A549 (cell line): ENCODE measurements at regions not wholly inside any gene's neighbourhood (a gene's known extent, or its start where the extent isn't known, plus 50 kb on each side); places are given as distances from the start of the nearest gene placed in this dataset.
"Not testable (repeated sequence)": the region's sequence is repeated elsewhere in the genome, so short reads cannot be mapped to it uniquely, and the experiment has no call there.

ENCODE experiments used
- ATAC-seq, 2 experiments: fragments of 200-7000 bp in 1 of 2; fragments of >200 bp in 1 of 2; cut with Nextera tagmentation in 1 of 2; cut with Tn5 transposase in 1 of 2; 3 replicates each; pipeline versions ENCODE4 v1.8.0 to v1.9.1; 2018 to 2020; ENCODE audit warnings: mild to moderate bottlenecking in 1 of 2, moderate library complexity in 1 of 2
- CTCF ChIA-PET: fragments of 300-600 bp; sonication (Branson Sonifier 250); formaldehyde crosslinking; extraction: SDS; loops from one replicate; lab custom pipeline; 2021; ENCODE audit warnings: antibody characterized with exemption, inconsistent platforms; lab: Yijun Ruan, JAX
- POLR2A ChIA-PET: fragments of 350-600 bp; formaldehyde crosslinking; extraction: SDS; loops from one replicate; lab custom pipeline; 2021; ENCODE audit warnings: antibody characterized with exemption, inconsistent platforms; lab: Yijun Ruan, JAX
- DNase-seq, 2 experiments: peaks; one replicate each; pipeline versions ENCODE4 v3.0.0 to v3.0.0-alpha.2; 2011 to 2016; ENCODE audit warnings: low read depth in 1 of 2, low spot score in 1 of 2
- FAIRE-seq: peaks from 2 replicates; lab custom pipeline; 2011; peaks lifted over from hg19 to GRCh38; lab: Jason Lieb, UNC
- H3K27ac ChIP-seq, 2 experiments: fragments of >200 bp; sonication (Bioruptor Twin); formaldehyde crosslinking; 3 replicates each; pipeline ENCODE4 v1.5.1; 2016 to 2017
- H3K4me1 ChIP-seq: fragments of >200 bp; sonication (Bioruptor Twin); formaldehyde crosslinking; 3 replicates; pipeline ENCODE4 v1.6.1; 2016
- H3K4me2 ChIP-seq: fragments of >200 bp; sonication (Bioruptor Twin); formaldehyde crosslinking; 3 replicates; pipeline ENCODE4 v1.6.1; 2016
- H3K4me3 ChIP-seq: fragments of >200 bp; sonication (Bioruptor Twin); formaldehyde crosslinking; 3 replicates; pipeline ENCODE4 v1.5.1; 2016
- H3K9me3 ChIP-seq: fragments of >200 bp; sonication (Bioruptor Twin); formaldehyde crosslinking; 3 replicates; pipeline ENCODE4 v1.6.1; 2016
- CBX2 ChIP-seq: fragments of 200-600 bp; sonication (generic); IDR thresholded peaks from 2 replicates; pipeline ENCODE4 v1.6.1; 2016; ENCODE audit warnings: low read depth, mild to moderate bottlenecking, borderline replicate concordance
- CBX8 ChIP-seq: fragments of 200-600 bp; sonication (generic); IDR thresholded peaks from 2 replicates; pipeline ENCODE4 v1.6.1; 2016
- CHD2 ChIP-seq: fragments of 150-350 bp; IDR thresholded peaks from 2 replicates; pipeline ENCODE4 v1.6.1; 2014; ENCODE audit warnings: low read length; ENCODE audit not compliant: partially characterized antibody
- CHD4 ChIP-seq: fragments of 200-600 bp; sonication (generic); IDR thresholded peaks from 2 replicates; pipeline ENCODE4 v1.6.1; 2016; ENCODE audit warnings: antibody characterized with exemption, mild to moderate bottlenecking, borderline replicate concordance
- EHMT2 ChIP-seq: fragments of 200-600 bp; sonication (generic); IDR thresholded peaks from 2 replicates; pipeline ENCODE4 v1.6.1; 2016; ENCODE audit warnings: antibody characterized with exemption, low read depth, mild to moderate bottlenecking, moderate library complexity
- GATA3 ChIP-seq: IDR thresholded peaks from 2 replicates; pipeline ENCODE4 v1.6.1; 2012; ENCODE audit warnings: borderline replicate concordance
- HES2 ChIP-seq: fragments of >200 bp; sonication (Bioruptor Twin); formaldehyde crosslinking; IDR thresholded peaks from 2 replicates; pipeline ENCODE4 v1.6.1; 2016
- HEYL ChIP-seq: fragments of 250-450 bp; sonication (Bioruptor Pico); IDR thresholded peaks from 2 replicates; pipeline ENCODE4 v1.8.0; 2021; ENCODE audit warnings: mild to moderate bottlenecking, moderate library complexity
- HOXB5 ChIP-seq: fragments of 250-450 bp; sonication (Bioruptor Pico); IDR thresholded peaks from 2 replicates; pipeline ENCODE4 v1.5.0; 2020; ENCODE audit warnings: mild to moderate bottlenecking, moderate library complexity
- JUNB ChIP-seq: fragments of >200 bp; sonication (Bioruptor Twin); formaldehyde crosslinking; IDR thresholded peaks from 2 replicates; pipeline ENCODE4 v1.6.1; 2016
- KDM1A ChIP-seq: fragments of 200-600 bp; sonication (generic); IDR thresholded peaks from 2 replicates; pipeline ENCODE4 v1.6.1; 2016; ENCODE audit warnings: low read depth, mild to moderate bottlenecking
- KDM5A ChIP-seq: fragments of 200-600 bp; sonication (generic); IDR thresholded peaks from 2 replicates; pipeline ENCODE4 v1.6.1; 2016; ENCODE audit warnings: antibody characterized with exemption, mild to moderate bottlenecking
- NR3C1 ChIP-seq: fragments of >200 bp; sonication (Bioruptor Twin); formaldehyde crosslinking; IDR thresholded peaks from 3 replicates; pipeline ENCODE4 v1.6.1; 2017
- POLR2A ChIP-seq: IDR thresholded peaks from 2 replicates; pipeline ENCODE4 v1.6.1; 2012; ENCODE audit warnings: mild to moderate bottlenecking, low read length
- RARB ChIP-seq: fragments of 250-450 bp; sonication (Bioruptor Pico); IDR thresholded peaks from 2 replicates; pipeline ENCODE4 v1.8.0; 2021; ENCODE audit warnings: mild to moderate bottlenecking, moderate library complexity
- RFX5 ChIP-seq: fragments of 450-650 bp; IDR thresholded peaks from 2 replicates; pipeline ENCODE4 v1.7.1; 2014; ENCODE audit warnings: antibody characterized with exemption, mild to moderate bottlenecking, moderate library complexity
- ZNF302 ChIP-seq: fragments of 250-450 bp; sonication (Bioruptor Pico); IDR thresholded peaks from 2 replicates; pipeline ENCODE4 v1.9.0; 2021; ENCODE audit warnings: inconsistent platforms, mild to moderate bottlenecking, moderate library complexity
- WGBS: methylation state at CpG from one replicate; pipeline ENCODE4 v1.1.6; 2017; ENCODE audit errors: missing lambda C conversion rate; 5-methylcytosine and 5-hydroxymethylcytosine counted together
- TF ChIP-seq, protein P1 (sequence below): fragments of 200-600 bp; sonication (generic); IDR thresholded peaks from 2 replicates; pipeline ENCODE4 v1.6.1; 2016; ENCODE audit warnings: antibody characterized with exemption, mild to moderate bottlenecking, moderate library complexity
- TF ChIP-seq, protein P2 (sequence below): fragments of >200 bp; sonication (Bioruptor Twin); formaldehyde crosslinking; IDR thresholded peaks from 3 replicates; pipeline ENCODE4 v1.5.1; 2016
- TF ChIP-seq, protein P3 (sequence below): fragments of 450-650 bp; IDR thresholded peaks from 2 replicates; pipeline ENCODE4 v1.6.1; 2014; ENCODE audit warnings: antibody characterized with exemption

DNA sequence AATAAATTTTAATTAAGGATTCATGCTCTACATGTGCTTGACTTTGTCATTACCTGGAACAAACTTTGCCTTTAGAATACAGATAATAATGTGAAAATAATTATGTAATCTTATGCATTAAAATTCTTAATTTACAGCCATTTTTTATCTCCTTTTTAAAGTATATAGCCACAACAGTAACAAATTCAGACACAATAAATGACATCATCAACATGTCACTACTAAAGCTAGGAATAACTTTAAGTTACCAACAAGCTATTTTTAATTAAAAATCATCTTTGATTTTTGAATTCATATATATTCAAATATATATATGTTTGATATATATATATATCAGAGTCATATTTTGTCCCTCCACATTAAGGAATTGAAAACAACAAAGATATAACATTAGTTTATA lies 107.7 kb downstream of the MAD2L1 start:
- CTCF ChIA-PET, result no interaction called here
- ATAC-seq, result no peak
- TF ChIP-seq KDM1A, result no peak
- TF ChIP-seq CBX8, result no peak
- TF ChIP-seq NR3C1, result no peak
- TF ChIP-seq CHD4, result no peak
- no peak overlapping the region for H3K4me2 ChIP-seq
- no peaks in the 10 kb centered on the region for H3K4me1 ChIP-seq
- H3K4me3 ChIP-seq, result no peak overlapping the region
- no peaks in the 10 kb centered on the region for H3K9me3 ChIP-seq
- no peak for DNase-seq
- POLR2A ChIA-PET, result no interaction called here
- no peak for FAIRE-seq
- H3K27ac ChIP-seq, result no peak overlapping the region

DNA sequence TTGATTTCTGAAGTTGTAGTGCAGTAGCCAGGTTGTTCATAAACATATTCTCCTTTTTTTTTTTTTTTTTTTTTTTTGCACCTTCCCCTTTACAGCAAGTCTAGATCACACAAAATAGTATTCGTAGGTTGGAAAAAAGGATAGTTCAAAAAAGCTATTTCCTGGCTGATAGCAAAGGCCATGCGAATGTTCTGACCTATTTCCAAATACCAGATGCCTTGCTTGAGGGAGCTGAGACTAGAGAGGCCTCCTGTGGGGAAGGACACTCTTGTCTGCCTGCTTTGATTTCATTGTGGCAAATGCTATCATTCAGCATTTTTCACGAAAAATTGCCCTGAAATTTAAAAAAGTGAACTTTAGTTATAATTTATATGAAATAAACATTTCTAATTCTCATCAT lies 111.4 kb downstream of the MAD2L1 start:
- no peak for ATAC-seq
- no peak overlapping the region for H3K27ac ChIP-seq

GRCh38 chr4:119954487-119954886 lies 112.2 kb downstream of the MAD2L1 start:
- H3K4me3 ChIP-seq, H3K27ac ChIP-seq, CTCF ChIA-PET, H3K4me1 ChIP-seq, H3K4me2 ChIP-seq, FAIRE-seq, DNase-seq, POLR2A ChIA-PET, H3K9me3 ChIP-seq, ATAC-seq: not testable (repeated sequence)
- WGBS, result 81% methylated on average over 7 of the region's 18 CpGs

More for the DNA sequence above, 111.4 kb downstream of the MAD2L1 start:
- TF ChIP-seq JUNB (no peak), KDM5A (no peak)
- H3K4me3 ChIP-seq, result no peak overlapping the region
- CTCF ChIA-PET, result no interaction called here
- POLR2A ChIA-PET, result no interaction called here
- DNase-seq (no peak), FAIRE-seq (no peak)
- no peak overlapping the region for H3K4me2 ChIP-seq
- no peaks in the 10 kb centered on the region for H3K9me3 ChIP-seq
- WGBS, result 29% methylated on average over 3 of the region's 3 CpGs
- no peaks in the 10 kb centered on the region for H3K4me1 ChIP-seq

DNA sequence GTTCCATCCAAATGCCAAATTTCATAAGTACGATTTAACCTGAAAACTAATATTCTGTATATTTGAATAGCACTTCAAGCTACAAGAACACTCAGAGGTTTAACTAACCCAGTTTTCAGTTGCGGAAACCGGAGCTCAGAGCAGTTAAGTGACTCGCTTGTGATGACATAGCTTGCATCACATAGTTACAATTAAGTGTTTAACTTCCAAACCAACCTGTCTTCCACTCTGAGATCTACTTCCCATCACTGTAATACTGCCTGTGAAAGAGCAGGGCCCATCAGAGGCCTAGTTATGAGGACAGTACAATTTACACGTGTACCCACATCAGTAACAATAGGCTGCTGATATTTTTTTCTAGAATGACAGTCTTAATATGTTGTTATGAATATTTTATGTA lies 120.3 kb downstream of the MAD2L1 start:
- CTCF ChIA-PET, result no interaction called here
- no peak for FAIRE-seq

DNA sequence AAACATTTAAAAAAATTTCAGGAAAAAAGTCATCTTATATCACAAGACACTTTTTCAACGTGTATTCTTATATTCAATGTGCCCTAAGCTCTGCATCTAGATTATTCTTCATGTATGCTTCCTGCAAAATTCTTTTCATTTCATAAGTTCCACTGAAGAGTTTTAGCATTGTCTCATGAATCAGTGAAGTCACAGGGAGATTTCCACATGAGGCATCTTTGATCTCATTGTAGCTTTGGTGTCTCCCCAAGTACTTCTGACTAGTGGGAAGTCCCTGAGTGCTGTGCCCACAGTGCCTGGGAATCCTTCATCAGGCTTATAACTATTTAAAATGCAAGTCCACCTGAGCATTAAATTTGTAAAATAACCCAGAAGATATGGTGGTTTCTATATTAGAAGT lies 123.8 kb downstream of the MAD2L1 start:
- 7% methylated on average over 1 of the region's 1 CpG for WGBS
- POLR2A ChIA-PET, result no interaction called here
- FAIRE-seq, result no peak
- no peaks in the 10 kb centered on the region for H3K9me3 ChIP-seq
- TF ChIP-seq RFX5, result no peak
- TF ChIP-seq, protein P1, sequence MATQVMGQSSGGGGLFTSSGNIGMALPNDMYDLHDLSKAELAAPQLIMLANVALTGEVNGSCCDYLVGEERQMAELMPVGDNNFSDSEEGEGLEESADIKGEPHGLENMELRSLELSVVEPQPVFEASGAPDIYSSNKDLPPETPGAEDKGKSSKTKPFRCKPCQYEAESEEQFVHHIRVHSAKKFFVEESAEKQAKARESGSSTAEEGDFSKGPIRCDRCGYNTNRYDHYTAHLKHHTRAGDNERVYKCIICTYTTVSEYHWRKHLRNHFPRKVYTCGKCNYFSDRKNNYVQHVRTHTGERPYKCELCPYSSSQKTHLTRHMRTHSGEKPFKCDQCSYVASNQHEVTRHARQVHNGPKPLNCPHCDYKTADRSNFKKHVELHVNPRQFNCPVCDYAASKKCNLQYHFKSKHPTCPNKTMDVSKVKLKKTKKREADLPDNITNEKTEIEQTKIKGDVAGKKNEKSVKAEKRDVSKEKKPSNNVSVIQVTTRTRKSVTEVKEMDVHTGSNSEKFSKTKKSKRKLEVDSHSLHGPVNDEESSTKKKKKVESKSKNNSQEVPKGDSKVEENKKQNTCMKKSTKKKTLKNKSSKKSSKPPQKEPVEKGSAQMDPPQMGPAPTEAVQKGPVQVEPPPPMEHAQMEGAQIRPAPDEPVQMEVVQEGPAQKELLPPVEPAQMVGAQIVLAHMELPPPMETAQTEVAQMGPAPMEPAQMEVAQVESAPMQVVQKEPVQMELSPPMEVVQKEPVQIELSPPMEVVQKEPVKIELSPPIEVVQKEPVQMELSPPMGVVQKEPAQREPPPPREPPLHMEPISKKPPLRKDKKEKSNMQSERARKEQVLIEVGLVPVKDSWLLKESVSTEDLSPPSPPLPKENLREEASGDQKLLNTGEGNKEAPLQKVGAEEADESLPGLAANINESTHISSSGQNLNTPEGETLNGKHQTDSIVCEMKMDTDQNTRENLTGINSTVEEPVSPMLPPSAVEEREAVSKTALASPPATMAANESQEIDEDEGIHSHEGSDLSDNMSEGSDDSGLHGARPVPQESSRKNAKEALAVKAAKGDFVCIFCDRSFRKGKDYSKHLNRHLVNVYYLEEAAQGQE, result no peak
- no peak for TF ChIP-seq CBX2
- no peak for TF ChIP-seq EHMT2
- no peak for TF ChIP-seq HEYL (CRISPR knock-in tag)
- TF ChIP-seq RARB, result no peak
- TF ChIP-seq, protein P2, sequence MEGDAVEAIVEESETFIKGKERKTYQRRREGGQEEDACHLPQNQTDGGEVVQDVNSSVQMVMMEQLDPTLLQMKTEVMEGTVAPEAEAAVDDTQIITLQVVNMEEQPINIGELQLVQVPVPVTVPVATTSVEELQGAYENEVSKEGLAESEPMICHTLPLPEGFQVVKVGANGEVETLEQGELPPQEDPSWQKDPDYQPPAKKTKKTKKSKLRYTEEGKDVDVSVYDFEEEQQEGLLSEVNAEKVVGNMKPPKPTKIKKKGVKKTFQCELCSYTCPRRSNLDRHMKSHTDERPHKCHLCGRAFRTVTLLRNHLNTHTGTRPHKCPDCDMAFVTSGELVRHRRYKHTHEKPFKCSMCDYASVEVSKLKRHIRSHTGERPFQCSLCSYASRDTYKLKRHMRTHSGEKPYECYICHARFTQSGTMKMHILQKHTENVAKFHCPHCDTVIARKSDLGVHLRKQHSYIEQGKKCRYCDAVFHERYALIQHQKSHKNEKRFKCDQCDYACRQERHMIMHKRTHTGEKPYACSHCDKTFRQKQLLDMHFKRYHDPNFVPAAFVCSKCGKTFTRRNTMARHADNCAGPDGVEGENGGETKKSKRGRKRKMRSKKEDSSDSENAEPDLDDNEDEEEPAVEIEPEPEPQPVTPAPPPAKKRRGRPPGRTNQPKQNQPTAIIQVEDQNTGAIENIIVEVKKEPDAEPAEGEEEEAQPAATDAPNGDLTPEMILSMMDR, result no peak
- no peak for TF ChIP-seq GATA3
- TF ChIP-seq JUNB, result no peak
- no peak for TF ChIP-seq HOXB5 (CRISPR knock-in tag)
- TF ChIP-seq, all 56 proteins: peak for 0
- no peak overlapping the region for H3K27ac ChIP-seq
- ATAC-seq (no peak), DNase-seq (no peak)
- no peak overlapping the region for H3K4me2 ChIP-seq
- no peak overlapping the region for H3K4me3 ChIP-seq
- CTCF ChIA-PET, result no interaction called here
- H3K4me1 ChIP-seq, result no peaks in the 10 kb centered on the region

More for the DNA sequence above, 120.3 kb downstream of the MAD2L1 start:
- DNase-seq (no peak), ATAC-seq (no peak)
- no peaks in the 10 kb centered on the region for H3K4me1 ChIP-seq
- TF ChIP-seq, protein P3, sequence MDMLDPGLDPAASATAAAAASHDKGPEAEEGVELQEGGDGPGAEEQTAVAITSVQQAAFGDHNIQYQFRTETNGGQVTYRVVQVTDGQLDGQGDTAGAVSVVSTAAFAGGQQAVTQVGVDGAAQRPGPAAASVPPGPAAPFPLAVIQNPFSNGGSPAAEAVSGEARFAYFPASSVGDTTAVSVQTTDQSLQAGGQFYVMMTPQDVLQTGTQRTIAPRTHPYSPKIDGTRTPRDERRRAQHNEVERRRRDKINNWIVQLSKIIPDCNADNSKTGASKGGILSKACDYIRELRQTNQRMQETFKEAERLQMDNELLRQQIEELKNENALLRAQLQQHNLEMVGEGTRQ, result no peak
- TF ChIP-seq HES2, result no peak
- TF ChIP-seq CHD2, result no peak
- TF ChIP-seq POLR2A, result no peak
- TF ChIP-seq ZNF302 (CRISPR knock-in tag), result no peak
- WGBS, result 53% methylated on average over 5 of the region's 5 CpGs
- no peak overlapping the region for H3K4me3 ChIP-seq
- no peak overlapping the region for H3K27ac ChIP-seq
- H3K9me3 ChIP-seq, result no peaks in the 10 kb centered on the region
- H3K4me2 ChIP-seq, result no peak overlapping the region
- POLR2A ChIA-PET, result no interaction called here
